Testis (tissue), 2 donors: ENCODE measurements at regions not wholly inside any gene's neighbourhood (a gene's known extent, or its start where the extent isn't known, plus 50 kb on each side); places are given as distances from the start of the nearest gene placed in this dataset.
"Not testable (repeated sequence)": the region's sequence is repeated elsewhere in the genome, so short reads cannot be mapped to it uniquely, and the experiment has no call there.

Experiments
- CTCF ChIP-seq, 3 experiments: fragments of 450-650 bp in 2 of 3; fragments of 200-600 bp in 1 of 3; sonication (generic) in 1 of 3; IDR thresholded peaks; one replicate each; pipeline ENCODE4 v1.5.1; 2016 to 2019; ENCODE audit warnings: antibody characterized with exemption in 3 of 3, mild to moderate bottlenecking in 2 of 3, moderate library complexity in 1 of 3
- POLR2A ChIP-seq: fragments of 450-650 bp; IDR thresholded peaks from one replicate; pipeline ENCODE4 v1.6.1; 2017; ENCODE audit warnings: antibody characterized with exemption, mild to moderate bottlenecking, moderate library complexity

GRCh38 chrX:89557146-89557545, 364.6 kb upstream of the TGIF2LX start:
- TF ChIP-seq CTCF (IDR thresholded peaks at IDR 0.05); POLR2A: not testable (repeated sequence)
